ENCODE measurements at regions not wholly inside any gene's neighbourhood (a gene's known extent, or its start where the extent isn't known, plus 50 kb on each side); places are given as distances from the start of the nearest gene placed in this dataset.
A peak's percentile ranks its signal among the peaks of the same experiment; 100 is the strongest.

- Histone ChIP-seq H2AFZ (ENCODE audit: low read depth, low read length) (no peak overlapping the region), H3K36me3 (ENCODE audit: insufficient read depth, low read length) (no peaks in the 10 kb centered on the region), H3K27ac (ENCODE audit: low read depth, low read length) (no peak overlapping the region), H3K79me2 (ENCODE audit: insufficient read depth, low read length) (no peaks in the 10 kb centered on the region), H4K20me1 (ENCODE audit: insufficient read depth, low read length) (no peaks in the 10 kb centered on the region), H3K4me1 (ENCODE audit: insufficient read depth, low read length) (no peaks in the 10 kb centered on the region), H3K4me2 (ENCODE audit: low read length) (no peak overlapping the region), H3K9me3 (ENCODE audit: insufficient read depth, low read depth, low read length) (no peaks in the 10 kb centered on the region), H3K27me3 (ENCODE audit: insufficient read depth, low read length) (no peaks in the 10 kb centered on the region), H3K9ac (ENCODE audit: low read length) (no peak overlapping the region), H3K4me3 (ENCODE audit: insufficient read depth, low read depth, low read length) (no peak overlapping the region)
- Mint-ChIP-seq H3K27ac (ENCODE audit: unreplicated experiment) (no peak overlapping the region), H3K4me3 (ENCODE audit: unreplicated experiment) (no peak overlapping the region), H3K4me1 (ENCODE audit: low read depth, unreplicated experiment) (peaks cover 11% of the 10 kb centered on the region), H3K9me3 (ENCODE audit: unreplicated experiment) (no peaks in the 10 kb centered on the region), H3K36me3 (ENCODE audit: low read depth, unreplicated experiment) (peaks cover 2% of the 10 kb centered on the region), H3K27me3 (ENCODE audit: low read depth, unreplicated experiment) (peaks cover 10% of the 10 kb centered on the region)
- DNase-seq (ENCODE audit: low read depth): no peak
- TF ChIP-seq EZH2 (IDR thresholded peaks at IDR 0.05; ENCODE audit: insufficient read depth, low read length) (no peak), CTCF (IDR thresholded peaks at IDR 0.05; ENCODE audit: insufficient read depth, low read depth, low read length) (no peak)
- no peak for FAIRE-seq
Measured at GRCh38 chr2:47257946-47258348, 81.6 kb upstream of the CALM2 start.

- no peak for DNase-seq (ENCODE audit: low read depth)
- H3K9ac ChIP-seq (ENCODE audit: low read length): no peak overlapping the region
- no peaks in the 10 kb centered on the region for H3K4me1 ChIP-seq (ENCODE audit: insufficient read depth, low read length)
- no peak overlapping the region for H3K27ac ChIP-seq (ENCODE audit: low read depth, low read length)
- no peak for TF ChIP-seq EZH2 (IDR thresholded peaks at IDR 0.05; ENCODE audit: insufficient read depth, low read length)
- no peak for TF ChIP-seq CTCF (IDR thresholded peaks at IDR 0.05; ENCODE audit: insufficient read depth, low read depth, low read length)
- Mint-ChIP-seq H3K27ac (ENCODE audit: unreplicated experiment) (no peak overlapping the region), H3K36me3 (ENCODE audit: low read depth, unreplicated experiment) (no peaks in the 10 kb centered on the region), H3K27me3 (ENCODE audit: low read depth, unreplicated experiment) (peaks cover 9% of the 10 kb centered on the region), H3K4me1 (ENCODE audit: low read depth, unreplicated experiment) (peaks cover 11% of the 10 kb centered on the region), H3K9me3 (ENCODE audit: unreplicated experiment) (no peaks in the 10 kb centered on the region), H3K4me3 (ENCODE audit: unreplicated experiment) (no peak overlapping the region)
- H2AFZ ChIP-seq (ENCODE audit: low read depth, low read length): peak overlapping the region; percentile 2
- no peaks in the 10 kb centered on the region for H3K27me3 ChIP-seq (ENCODE audit: insufficient read depth, low read length)
- no peaks in the 10 kb centered on the region for H3K9me3 ChIP-seq (ENCODE audit: insufficient read depth, low read depth, low read length)
- H3K36me3 ChIP-seq (ENCODE audit: insufficient read depth, low read length): no peaks in the 10 kb centered on the region
- no peak overlapping the region for H3K4me2 ChIP-seq (ENCODE audit: low read length)
- no peaks in the 10 kb centered on the region for H3K79me2 ChIP-seq (ENCODE audit: insufficient read depth, low read length)
- H4K20me1 ChIP-seq (ENCODE audit: insufficient read depth, low read length): no peaks in the 10 kb centered on the region
- FAIRE-seq: no peak
- no peak overlapping the region for H3K4me3 ChIP-seq (ENCODE audit: insufficient read depth, low read depth, low read length)
Measured at GRCh38 chr2:47256416-47257087, 80.2 kb upstream of the CALM2 start.

- no peaks in the 10 kb centered on the region for H3K27me3 ChIP-seq (ENCODE audit: insufficient read depth, low read length)
- H2AFZ ChIP-seq (ENCODE audit: low read depth, low read length): no peak overlapping the region
- no peaks in the 10 kb centered on the region for H3K79me2 ChIP-seq (ENCODE audit: insufficient read depth, low read length)
- no peak overlapping the region for H3K9ac ChIP-seq (ENCODE audit: low read length)
- FAIRE-seq: no peak
- no peaks in the 10 kb centered on the region for H3K36me3 ChIP-seq (ENCODE audit: insufficient read depth, low read length)
- H3K27ac ChIP-seq (ENCODE audit: low read depth, low read length): no peak overlapping the region
- no peaks in the 10 kb centered on the region for H3K9me3 Mint-ChIP-seq (ENCODE audit: unreplicated experiment)
- peaks cover 4% of the 10 kb centered on the region for H3K4me1 ChIP-seq (ENCODE audit: insufficient read depth, low read length)
- H3K9me3 ChIP-seq (ENCODE audit: insufficient read depth, low read depth, low read length): no peaks in the 10 kb centered on the region
- no peak overlapping the region for H3K4me3 Mint-ChIP-seq (ENCODE audit: unreplicated experiment)
- peaks cover 9% of the 10 kb centered on the region for H3K27me3 Mint-ChIP-seq (ENCODE audit: low read depth, unreplicated experiment)
- no peaks in the 10 kb centered on the region for H4K20me1 ChIP-seq (ENCODE audit: insufficient read depth, low read length)
- DNase-seq (ENCODE audit: low read depth): no peak
- H3K4me1 Mint-ChIP-seq (ENCODE audit: low read depth, unreplicated experiment): peaks cover 14% of the 10 kb centered on the region
- no peak overlapping the region for H3K4me3 ChIP-seq (ENCODE audit: insufficient read depth, low read depth, low read length)
- no peak overlapping the region for H3K27ac Mint-ChIP-seq (ENCODE audit: unreplicated experiment)
- H3K4me2 ChIP-seq (ENCODE audit: low read length): no peak overlapping the region
- H3K36me3 Mint-ChIP-seq (ENCODE audit: low read depth, unreplicated experiment): no peaks in the 10 kb centered on the region
- no peak for TF ChIP-seq CTCF (IDR thresholded peaks at IDR 0.05; ENCODE audit: insufficient read depth, low read depth, low read length)
- no peak for TF ChIP-seq EZH2 (IDR thresholded peaks at IDR 0.05; ENCODE audit: insufficient read depth, low read length)
Measured at GRCh38 chr2:47255794-47256193, 79.5 kb upstream of the CALM2 start.
